RPMI7951 (cell line): ENCODE measurements at regions not wholly inside any gene's neighbourhood (a gene's known extent, or its start where the extent isn't known, plus 50 kb on each side); places are given as distances from the start of the nearest gene placed in this dataset.

Experiments
- DNase-seq: peaks from one replicate; pipeline ENCODE4 v3.0.0-alpha.2; 2012; ENCODE audit warnings: low read depth

- no peak for DNase-seq
Measured at GRCh38 chr1:184141361-184141880, 89.9 kb downstream of the TSEN15 start.

GRCh38 chr1:184143449-184143848 is 91.9 kb downstream of the TSEN15 start:
- peak; percentile 55 for DNase-seq

GRCh38 chr1:184145083-184145482 is 93.6 kb downstream of the TSEN15 start:
- DNase-seq = no peak

GRCh38 chr1:184146202-184146601 is 94.7 kb downstream of the TSEN15 start:
- DNase-seq = no peak

- peak; percentile 67 for DNase-seq
Measured at GRCh38 chr1:184150776-184151531, 99.4 kb downstream of the TSEN15 start.

- peak; percentile 77 for DNase-seq
Measured at GRCh38 chr1:184152434-184152898, 100.9 kb downstream of the TSEN15 start.

- peak; percentile 5 for DNase-seq
Measured at GRCh38 chr1:184152974-184153373, 101.4 kb downstream of the TSEN15 start.

- DNase-seq = peak; percentile 13
Measured at GRCh38 chr1:184153731-184154130, 102.2 kb downstream of the TSEN15 start.

- DNase-seq = peak; percentile 73
Measured at GRCh38 chr1:184156521-184157393, 105.2 kb downstream of the TSEN15 start.

- no peak for DNase-seq
Measured at GRCh38 chr1:184157394-184157742, 105.8 kb downstream of the TSEN15 start.

GRCh38 chr1:184158896-184159681 is 107.6 kb downstream of the TSEN15 start:
- peak; percentile 79 for DNase-seq

GRCh38 chr1:184160236-184160635 is 108.7 kb downstream of the TSEN15 start:
- peak; percentile 87 for DNase-seq

- DNase-seq = peak; percentile 81
Measured at GRCh38 chr1:184161071-184161698, 109.7 kb downstream of the TSEN15 start.

- no peak for DNase-seq
Measured at GRCh38 chr1:184162281-184162680, 110.8 kb downstream of the TSEN15 start.

- peak; percentile 89 for DNase-seq
Measured at GRCh38 chr1:184163674-184164465, 112.3 kb downstream of the TSEN15 start.

- peak; percentile 51 for DNase-seq
Measured at GRCh38 chr1:184164536-184164935, 113.0 kb downstream of the TSEN15 start.

GRCh38 chr1:184166485-184166884 is 115.0 kb downstream of the TSEN15 start:
- no peak for DNase-seq

- no peak for DNase-seq
Measured at GRCh38 chr1:184167352-184167751, 115.8 kb downstream of the TSEN15 start.

GRCh38 chr1:184170719-184171118 is 119.2 kb downstream of the TSEN15 start:
- DNase-seq = no peak

- no peak for DNase-seq
Measured at GRCh38 chr1:184176058-184176457, 124.5 kb downstream of the TSEN15 start.
